K562 (cell line): ENCODE measurements at regions not wholly inside any gene's neighbourhood (a gene's known extent, or its start where the extent isn't known, plus 50 kb on each side); places are given as distances from the start of the nearest gene placed in this dataset.

Source experiments
- ATAC-seq: fragments of 200-7000 bp; cut with Tn5 transposase; 3 replicates; pipeline ENCODE4 v1.9.1; 2020; ENCODE audit warnings: moderate library complexity
- BruUV-seq: library from RNA; stranded (reverse); fragments of 400-500 nt; replicated peaks from 2 replicates; lab custom pipeline; 2021; lab: Mats Ljungman, UMichigan
- CTCF ChIA-PET: fragments of 300-600 bp; formaldehyde crosslinking; extraction: SDS; loops from one replicate; lab custom pipeline; 2021; ENCODE audit warnings: low intra/inter-chr PET ratio; lab: Yijun Ruan, JAX
- POLR2A ChIA-PET: fragments of 300-600, 350-650 bp; sonication (Branson Sonifier 250); formaldehyde crosslinking; extraction: SDS; loops from one replicate; lab custom pipeline; 2021; ENCODE audit warnings: antibody characterized with exemption, inconsistent platforms; lab: Yijun Ruan, JAX
- DNase-seq, 4 experiments: peaks; one replicate each; pipeline versions ENCODE4 v3.0.0 to v3.0.0-alpha.2; 2011 to 2018; ENCODE audit warnings: low spot score in 3 of 4, mixed read lengths in 3 of 4; ENCODE audit errors: extremely low read depth in 1 of 4
- FAIRE-seq: peaks from 2 replicates; lab custom pipeline; 2011; peaks lifted over from hg19 to GRCh38; lab: Jason Lieb, UNC
- H2AFZ ChIP-seq: 2 replicates; pipeline ENCODE4 v1.6.0; 2011; ENCODE audit warnings: low read depth, low read length, control low read depth, inconsistent platforms
- H3K27ac ChIP-seq: fragments of 200-600 bp; 3 replicates; pipeline ENCODE4 v1.8.0; 2011; ENCODE audit warnings: low read depth, mild to moderate bottlenecking, control low read depth, inconsistent platforms, low read length, moderate library complexity, mixed read lengths; ENCODE audit errors: extremely low read depth
- H3K27me3 ChIP-seq, 2 experiments: fragments of 300-600 bp in 1 of 2; 2 replicates in 1 of 2; 3 replicates in 1 of 2; pipeline versions ENCODE4 v1.6.0 to v1.8.0; 2011; ENCODE audit warnings: inconsistent platforms in 2 of 2, low read length in 2 of 2, mild to moderate bottlenecking in 1 of 2, mixed read lengths in 1 of 2, moderate library complexity in 1 of 2; ENCODE audit not compliant: control insufficient read depth in 2 of 2, insufficient read depth in 2 of 2
- H3K36me3 ChIP-seq: fragments of 300-600 bp; 3 replicates; pipeline ENCODE4 v1.8.0; 2011; ENCODE audit warnings: mild to moderate bottlenecking, low read length, inconsistent platforms; ENCODE audit not compliant: control insufficient read depth, insufficient read depth
- H3K4me1 ChIP-seq, 2 experiments: fragments of 200-600 bp in 1 of 2; replicated peaks in 1 of 2; 2 replicates in 1 of 2; 3 replicates in 1 of 2; pipeline versions ENCODE4 v1.5.1 to v1.8.0; 2011; ENCODE audit warnings: inconsistent platforms in 2 of 2, low read length in 2 of 2, mild to moderate bottlenecking in 1 of 2, mixed read lengths in 1 of 2, moderate library complexity in 1 of 2; ENCODE audit not compliant: control insufficient read depth in 2 of 2, insufficient read depth in 2 of 2
- H3K4me2 ChIP-seq: 2 replicates; pipeline ENCODE4 v1.6.1; 2011; ENCODE audit warnings: low read length, control low read depth, inconsistent platforms, mixed read lengths; ENCODE audit not compliant: insufficient read depth
- H3K4me3 ChIP-seq: fragments of 200-600 bp; sonication (generic), shearing (Covaris generic); 2 replicates; pipeline ENCODE4 v1.5.1; 2016; ENCODE audit warnings: control low read depth, inconsistent platforms
- H3K79me2 ChIP-seq: fragments of 200-600 bp; 3 replicates; pipeline ENCODE4 v1.8.0; 2011; ENCODE audit warnings: low read length, inconsistent platforms; ENCODE audit not compliant: control insufficient read depth, insufficient read depth
- H3K9ac ChIP-seq, 2 experiments: 2 replicates each; pipeline versions ENCODE4 v1.6.0 to v1.6.1; 2011; ENCODE audit warnings: low read depth in 2 of 2, low read length in 2 of 2, control low read depth in 1 of 2, inconsistent platforms in 1 of 2, mild to moderate bottlenecking in 1 of 2, mixed read lengths in 1 of 2; ENCODE audit not compliant: insufficient read depth in 1 of 2
- H3K9me1 ChIP-seq: one replicate; pipeline ENCODE4 v1.6.0; 2011; ENCODE audit warnings: inconsistent platforms, mild to moderate bottlenecking, low read length, moderate library complexity; ENCODE audit not compliant: control insufficient read depth, insufficient read depth
- H3K9me3 ChIP-seq: replicated peaks from 2 replicates; pipeline ENCODE4 v1.5.1; 2011; ENCODE audit warnings: low read depth, low read length, inconsistent platforms; ENCODE audit not compliant: control insufficient read depth, insufficient read depth
- H4K20me1 ChIP-seq: replicated peaks from 2 replicates; pipeline ENCODE4 v1.6.1; 2011; ENCODE audit warnings: low read length, inconsistent platforms, mixed read lengths; ENCODE audit not compliant: control insufficient read depth, insufficient read depth
- E2F8 ChIP-seq: fragments of 450-650 bp; IDR thresholded peaks from 2 replicates; pipeline ENCODE4 v1.7.1; 2018; ENCODE audit warnings: mild to moderate bottlenecking, low read depth; ENCODE audit not compliant: partially characterized antibody
- ELF1 ChIP-seq: fragments of 200-800 bp; sonication (Bioruptor generic); IDR thresholded peaks from 2 replicates; pipeline ENCODE4 v1.6.1; 2016; ENCODE audit warnings: missing genetic modification characterization, missing compliant biosample characterization
- FOXA1 ChIP-seq: fragments of 450-650 bp; IDR thresholded peaks from 2 replicates; pipeline ENCODE4 v1.6.1; 2016; ENCODE audit warnings: mild to moderate bottlenecking, borderline replicate concordance
- HSF4 ChIP-seq: fragments of 250-450 bp; sonication (Bioruptor Pico); IDR thresholded peaks from 2 replicates; pipeline ENCODE4 v2.1.2; 2022; ENCODE audit warnings: mild to moderate bottlenecking, moderate library complexity, borderline replicate concordance
- PTTG1 ChIP-seq: fragments of 450-650 bp; IDR thresholded peaks from 2 replicates; pipeline ENCODE4 v1.6.1; 2016; ENCODE audit warnings: low read depth, mild to moderate bottlenecking, missing genetic modification characterization, missing compliant biosample characterization
- REST ChIP-seq, 2 experiments: fragments of 450-650 bp; formaldehyde crosslinking in 1 of 2; IDR thresholded peaks; 2 replicates each; pipeline versions ENCODE4 v1.4.0 to v1.6.1; 2014 to 2020; ENCODE audit warnings: mild to moderate bottlenecking in 2 of 2, borderline replicate concordance in 1 of 2, low read depth in 1 of 2
- SAFB ChIP-seq: fragments of 200-400 bp; formaldehyde crosslinking; IDR thresholded peaks from 2 replicates; pipeline ENCODE4 v1.6.1; 2017; ENCODE audit warnings: low read depth, low read length, borderline replicate concordance
- TARDBP ChIP-seq: fragments of 450-650 bp; IDR thresholded peaks from 2 replicates; pipeline ENCODE4 v1.6.1; 2016
- in situ Hi-C: fragments of 300-500 bp; cut with MboI; formaldehyde crosslinking; loops from 4 replicates; pipeline ENCODE4 v1.15.0; 2018; ENCODE audit warnings: inconsistent platforms, mixed read lengths
- intact Hi-C: fragments of 100-400 bp; cut with micrococcal nuclease; formaldehyde crosslinking; loops from 2 replicates; pipeline ENCODE4 v1.14.2; 2022

- TF ChIP-seq E2F8, result no peak
- no peak for TF ChIP-seq FOXA1
- TF ChIP-seq PTTG1 (tag), result no peak
- TF ChIP-seq HSF4 (CRISPR knock-in tag), result no peak
Measured at GRCh38 chr11:43145653-43146052, 166.1 kb upstream of the API5 start (continued).

GRCh38 chr11:43150697-43151096 is 161.1 kb upstream of the API5 start:
- ChIA-PET POLR2A (no interaction called here), CTCF (no interaction called here)
- H3K27me3 ChIP-seq, result no peaks in the 10 kb centered on the region
- DNase-seq (no peak), FAIRE-seq (no peak), ATAC-seq (no peak)
- no peaks in the 10 kb centered on the region for H3K9me3 ChIP-seq
- no peaks in the 10 kb centered on the region for H3K4me1 ChIP-seq
- H3K36me3 ChIP-seq, result no peaks in the 10 kb centered on the region
- no peaks in the 10 kb centered on the region for H4K20me1 ChIP-seq
- no TSS peak for BruUV-seq
- in situ Hi-C loops (no loop called here), intact Hi-C loops (no loop called here)
- TF ChIP-seq TARDBP (no peak), ELF1 (tag) (no peak), SAFB (peak; percentile 17; the same call in 1 of the 2 replicates), REST (IDR thresholded peaks at IDR 0.05; ENCODE audit: borderline replicate concordance) (no peak), REST (CRISPR knock-in tag; IDR thresholded peaks at IDR 0.05; ENCODE audit: low read depth) (no peak)
- no peak overlapping the region for H3K4me2 ChIP-seq
- H3K27ac ChIP-seq, result no peak overlapping the region
- H2AFZ ChIP-seq, result no peak overlapping the region
- no peak overlapping the region for H3K4me3 ChIP-seq
- H3K9ac ChIP-seq, result no peak overlapping the region
- no peaks in the 10 kb centered on the region for H3K79me2 ChIP-seq
- no peaks in the 10 kb centered on the region for H3K9me1 ChIP-seq
